GM12878 (cell line): ENCODE measurements at regions not wholly inside any gene's neighbourhood (a gene's known extent, or its start where the extent isn't known, plus 50 kb on each side); places are given as distances from the start of the nearest gene placed in this dataset.

Experiments used
- ATAC-seq: fragments of 200-7000 bp; cut with Tn5 transposase; 3 replicates; pipeline ENCODE4 v1.9.1; 2020; ENCODE audit warnings: mild to moderate bottlenecking, moderate library complexity
- BruUV-seq: library from RNA; stranded (reverse); fragments of 400-500 nt; replicated peaks from 2 replicates; lab custom pipeline; 2021; lab: Mats Ljungman, UMichigan
- CTCF ChIA-PET: fragments of 300-600 bp; sonication (Branson Sonifier 250); formaldehyde crosslinking; extraction: SDS; loops from one replicate; lab custom pipeline; 2021; ENCODE audit warnings: inconsistent platforms; lab: Yijun Ruan, JAX
- POLR2A ChIA-PET: fragments of 350-600 bp; formaldehyde crosslinking; extraction: SDS; loops from one replicate; lab custom pipeline; 2021; ENCODE audit warnings: inconsistent platforms; lab: Charles Lee
- RAD21 ChIA-PET: fragments of 300-600 bp; sonication (Branson Sonifier 250); formaldehyde crosslinking; loops from one replicate; lab custom pipeline; 2023; ENCODE audit warnings: antibody characterized with exemption; ENCODE audit not compliant: unreplicated experiment; lab: Charles Lee
- SMC1A ChIA-PET: fragments of 300-600 bp; sonication (Branson Sonifier 250); formaldehyde crosslinking; loops from one replicate; lab custom pipeline; 2023; ENCODE audit not compliant: unreplicated experiment, uncharacterized antibody; lab: Charles Lee
- DNase-seq: peaks from one replicate; pipeline ENCODE4 v3.0.0-alpha.2; 2011; ENCODE audit warnings: low read depth, low spot score
- FAIRE-seq: peaks from 3 replicates; lab custom pipeline; 2011; peaks lifted over from hg19 to GRCh38; lab: Jason Lieb, UNC
- H2AFZ ChIP-seq: 2 replicates; pipeline ENCODE4 v1.6.0; 2011; ENCODE audit warnings: low read depth, low read length, control low read depth; ENCODE audit not compliant: control insufficient read depth
- H3K27ac ChIP-seq: 2 replicates; pipeline ENCODE4 v1.5.1; 2011; ENCODE audit warnings: control low read depth; ENCODE audit not compliant: control insufficient read depth, insufficient read depth
- H3K27me3 ChIP-seq, 2 experiments: replicated peaks in 1 of 2; 2 replicates each; pipeline versions ENCODE4 v1.6.0 to v1.6.1; 2011; ENCODE audit warnings: low read length in 1 of 2; ENCODE audit not compliant: control insufficient read depth in 2 of 2, insufficient read depth in 2 of 2
- H3K36me3 ChIP-seq, 2 experiments: 2 replicates each; pipeline ENCODE4 v1.5.1; 2011; ENCODE audit warnings: low read length in 1 of 2; ENCODE audit not compliant: control insufficient read depth in 2 of 2, insufficient read depth in 2 of 2
- H3K4me1 ChIP-seq: 2 replicates; pipeline ENCODE4 v1.6.1; 2011; ENCODE audit warnings: mild to moderate bottlenecking, low read length, moderate library complexity, mixed read lengths; ENCODE audit not compliant: control insufficient read depth, insufficient read depth
- H3K4me2 ChIP-seq: 2 replicates; pipeline ENCODE4 v1.6.0; 2011; ENCODE audit warnings: control low read depth; ENCODE audit not compliant: control insufficient read depth, insufficient read depth
- H3K4me3 ChIP-seq: fragments of 200-600 bp; sonication (generic); 2 replicates; pipeline ENCODE4 v1.5.1; 2016
- H3K79me2 ChIP-seq: 2 replicates; pipeline ENCODE4 v1.6.0; 2011; ENCODE audit warnings: low read length; ENCODE audit not compliant: control insufficient read depth, insufficient read depth
- H3K9ac ChIP-seq: 2 replicates; pipeline ENCODE4 v1.8.0; 2011; ENCODE audit warnings: low read length, control low read depth, mixed read lengths; ENCODE audit not compliant: control insufficient read depth, insufficient read depth
- H3K9me3 ChIP-seq: replicated peaks from 3 replicates; pipeline ENCODE4 v1.5.1; 2011; ENCODE audit warnings: mild to moderate bottlenecking, low read length; ENCODE audit not compliant: control insufficient read depth, insufficient read depth
- H4K20me1 ChIP-seq: 2 replicates; pipeline ENCODE4 v1.6.0; 2011; ENCODE audit not compliant: control insufficient read depth, insufficient read depth
- ATF7 ChIP-seq: fragments of 450-650 bp; IDR thresholded peaks from 2 replicates; pipeline ENCODE4 v1.6.1; 2016; ENCODE audit warnings: low read depth, mild to moderate bottlenecking
- BRCA1 ChIP-seq: IDR thresholded peaks from 2 replicates; pipeline ENCODE4 v1.6.1; 2011; ENCODE audit warnings: low read depth, low read length, improper control_type of control experiment
- FOS ChIP-seq: IDR thresholded peaks from 3 replicates; pipeline ENCODE4 v1.6.1; 2011; ENCODE audit warnings: borderline replicate concordance; ENCODE audit not compliant: insufficient read length; ENCODE audit errors: extremely low read depth
- IRF4 ChIP-seq: IDR thresholded peaks from 2 replicates; pipeline ENCODE4 v1.6.1; 2011; ENCODE audit warnings: low read depth, low read length
- MEF2B ChIP-seq: fragments of 450-650 bp; IDR thresholded peaks from 2 replicates; pipeline ENCODE4 v1.6.1; 2018; ENCODE audit warnings: mild to moderate bottlenecking, moderate library complexity; ENCODE audit not compliant: partially characterized antibody, poor library complexity, severe bottlenecking
- POLR2A ChIP-seq: IDR thresholded peaks from 2 replicates; pipeline ENCODE4 v1.6.1; 2011; ENCODE audit warnings: low read depth, mild to moderate bottlenecking, low read length
- POLR2AphosphoS2 ChIP-seq: IDR thresholded peaks from 2 replicates; pipeline ENCODE4 v1.6.1; 2011; ENCODE audit warnings: low read depth, mild to moderate bottlenecking, low read length, improper control_type of control experiment, moderate library complexity
- SIN3A ChIP-seq: IDR thresholded peaks from 2 replicates; pipeline ENCODE4 v1.6.1; 2012; ENCODE audit warnings: low read depth, low read length, improper control_type of control experiment
- SMARCA5 ChIP-seq: fragments of 450-650 bp; IDR thresholded peaks from 2 replicates; pipeline ENCODE4 v1.6.1; 2017; ENCODE audit warnings: mild to moderate bottlenecking
- TBL1XR1 ChIP-seq: IDR thresholded peaks from 2 replicates; pipeline ENCODE4 v1.6.1; 2012; ENCODE audit warnings: low read depth, low read length, improper control_type of control experiment
- WGBS: methylation state at CpG from one replicate; pipeline ENCODE4 v1.1.6; 2016; ENCODE audit warnings: low lambda C conversion rate; ENCODE audit not compliant: insufficient replicate concordance, insufficient coverage; ENCODE audit errors: missing lambda C conversion rate; 5-methylcytosine and 5-hydroxymethylcytosine counted together
- in situ Hi-C: fragments of 300-500 bp; cut with MboI; formaldehyde crosslinking; loops from 9 replicates; pipeline ENCODE4 v1.14.3; 2018; ENCODE audit warnings: mixed read lengths
- intact Hi-C: fragments of 100-400 bp; cut with micrococcal nuclease; formaldehyde crosslinking; loops from one replicate; pipeline ENCODE4 v1.14.2; 2022; ENCODE audit not compliant: unreplicated experiment
- TF ChIP-seq, protein P1 (sequence below): IDR thresholded peaks from 2 replicates; pipeline ENCODE4 v1.6.1; 2012; ENCODE audit warnings: improper control_type of control experiment, low read depth, low read length; ENCODE audit not compliant: insufficient replicate concordance
- TF ChIP-seq, protein P2 (sequence below): fragments of 450-650 bp; IDR thresholded peaks from 2 replicates; pipeline ENCODE4 v1.6.1; 2017; ENCODE audit warnings: borderline replicate concordance
- TF ChIP-seq, protein P3 (sequence below): fragments of 150-350 bp; IDR thresholded peaks from 2 replicates; pipeline ENCODE4 v1.6.1; 2016; ENCODE audit warnings: low read depth, low read length

DNA sequence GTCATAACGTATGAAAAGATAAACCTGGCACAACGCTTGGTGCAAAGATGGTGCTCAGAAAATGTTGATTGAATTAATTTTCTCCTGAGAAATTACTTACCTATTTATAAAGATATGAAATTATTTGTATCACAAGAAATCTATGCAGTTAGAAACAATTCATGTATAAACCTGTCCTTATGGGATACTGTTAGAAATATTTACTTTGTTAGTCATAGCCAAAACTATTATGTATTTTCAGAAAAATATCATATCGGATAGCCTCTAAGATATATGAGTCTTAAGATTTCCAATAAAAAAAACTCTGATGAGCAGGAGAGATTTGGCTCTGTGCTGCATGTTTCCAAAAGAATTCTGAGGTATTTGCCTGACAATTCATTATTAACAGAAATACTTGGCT is 880.7 kb downstream of the LRRTM4 start:
- no peak overlapping the region for H3K4me3 ChIP-seq
- no TSS peak for BruUV-seq
- H3K4me2 ChIP-seq: no peak overlapping the region
- no peaks in the 10 kb centered on the region for H3K79me2 ChIP-seq
- ChIA-PET CTCF (no interaction called here), SMC1A (no interaction called here), RAD21 (no interaction called here), POLR2A (no interaction called here)
- H3K9me3 ChIP-seq: no peaks in the 10 kb centered on the region
- H3K36me3 ChIP-seq: no peaks in the 10 kb centered on the region
- no peak for ATAC-seq
- no peak for TF ChIP-seq MEF2B
- no peak for TF ChIP-seq ATF7
- TF ChIP-seq, protein P1, sequence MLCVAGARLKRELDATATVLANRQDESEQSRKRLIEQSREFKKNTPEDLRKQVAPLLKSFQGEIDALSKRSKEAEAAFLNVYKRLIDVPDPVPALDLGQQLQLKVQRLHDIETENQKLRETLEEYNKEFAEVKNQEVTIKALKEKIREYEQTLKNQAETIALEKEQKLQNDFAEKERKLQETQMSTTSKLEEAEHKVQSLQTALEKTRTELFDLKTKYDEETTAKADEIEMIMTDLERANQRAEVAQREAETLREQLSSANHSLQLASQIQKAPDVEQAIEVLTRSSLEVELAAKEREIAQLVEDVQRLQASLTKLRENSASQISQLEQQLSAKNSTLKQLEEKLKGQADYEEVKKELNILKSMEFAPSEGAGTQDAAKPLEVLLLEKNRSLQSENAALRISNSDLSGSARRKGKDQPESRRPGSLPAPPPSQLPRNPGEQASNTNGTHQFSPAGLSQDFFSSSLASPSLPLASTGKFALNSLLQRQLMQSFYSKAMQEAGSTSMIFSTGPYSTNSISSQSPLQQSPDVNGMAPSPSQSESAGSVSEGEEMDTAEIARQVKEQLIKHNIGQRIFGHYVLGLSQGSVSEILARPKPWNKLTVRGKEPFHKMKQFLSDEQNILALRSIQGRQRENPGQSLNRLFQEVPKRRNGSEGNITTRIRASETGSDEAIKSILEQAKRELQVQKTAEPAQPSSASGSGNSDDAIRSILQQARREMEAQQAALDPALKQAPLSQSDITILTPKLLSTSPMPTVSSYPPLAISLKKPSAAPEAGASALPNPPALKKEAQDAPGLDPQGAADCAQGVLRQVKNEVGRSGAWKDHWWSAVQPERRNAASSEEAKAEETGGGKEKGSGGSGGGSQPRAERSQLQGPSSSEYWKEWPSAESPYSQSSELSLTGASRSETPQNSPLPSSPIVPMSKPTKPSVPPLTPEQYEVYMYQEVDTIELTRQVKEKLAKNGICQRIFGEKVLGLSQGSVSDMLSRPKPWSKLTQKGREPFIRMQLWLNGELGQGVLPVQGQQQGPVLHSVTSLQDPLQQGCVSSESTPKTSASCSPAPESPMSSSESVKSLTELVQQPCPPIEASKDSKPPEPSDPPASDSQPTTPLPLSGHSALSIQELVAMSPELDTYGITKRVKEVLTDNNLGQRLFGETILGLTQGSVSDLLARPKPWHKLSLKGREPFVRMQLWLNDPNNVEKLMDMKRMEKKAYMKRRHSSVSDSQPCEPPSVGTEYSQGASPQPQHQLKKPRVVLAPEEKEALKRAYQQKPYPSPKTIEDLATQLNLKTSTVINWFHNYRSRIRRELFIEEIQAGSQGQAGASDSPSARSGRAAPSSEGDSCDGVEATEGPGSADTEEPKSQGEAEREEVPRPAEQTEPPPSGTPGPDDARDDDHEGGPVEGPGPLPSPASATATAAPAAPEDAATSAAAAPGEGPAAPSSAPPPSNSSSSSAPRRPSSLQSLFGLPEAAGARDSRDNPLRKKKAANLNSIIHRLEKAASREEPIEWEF: no peak
- no peak for TF ChIP-seq TBL1XR1
- no peak for TF ChIP-seq POLR2AphosphoS2
- no peak for TF ChIP-seq IRF4
- TF ChIP-seq, protein P2, sequence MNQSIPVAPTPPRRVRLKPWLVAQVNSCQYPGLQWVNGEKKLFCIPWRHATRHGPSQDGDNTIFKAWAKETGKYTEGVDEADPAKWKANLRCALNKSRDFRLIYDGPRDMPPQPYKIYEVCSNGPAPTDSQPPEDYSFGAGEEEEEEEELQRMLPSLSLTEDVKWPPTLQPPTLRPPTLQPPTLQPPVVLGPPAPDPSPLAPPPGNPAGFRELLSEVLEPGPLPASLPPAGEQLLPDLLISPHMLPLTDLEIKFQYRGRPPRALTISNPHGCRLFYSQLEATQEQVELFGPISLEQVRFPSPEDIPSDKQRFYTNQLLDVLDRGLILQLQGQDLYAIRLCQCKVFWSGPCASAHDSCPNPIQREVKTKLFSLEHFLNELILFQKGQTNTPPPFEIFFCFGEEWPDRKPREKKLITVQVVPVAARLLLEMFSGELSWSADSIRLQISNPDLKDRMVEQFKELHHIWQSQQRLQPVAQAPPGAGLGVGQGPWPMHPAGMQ: no peak
- TF ChIP-seq FOS: no peak
- TF ChIP-seq POLR2A: no peak
- no peak for TF ChIP-seq SMARCA5
- no peak for TF ChIP-seq SIN3A
- no peak for TF ChIP-seq BRCA1
- TF ChIP-seq, protein P3, sequence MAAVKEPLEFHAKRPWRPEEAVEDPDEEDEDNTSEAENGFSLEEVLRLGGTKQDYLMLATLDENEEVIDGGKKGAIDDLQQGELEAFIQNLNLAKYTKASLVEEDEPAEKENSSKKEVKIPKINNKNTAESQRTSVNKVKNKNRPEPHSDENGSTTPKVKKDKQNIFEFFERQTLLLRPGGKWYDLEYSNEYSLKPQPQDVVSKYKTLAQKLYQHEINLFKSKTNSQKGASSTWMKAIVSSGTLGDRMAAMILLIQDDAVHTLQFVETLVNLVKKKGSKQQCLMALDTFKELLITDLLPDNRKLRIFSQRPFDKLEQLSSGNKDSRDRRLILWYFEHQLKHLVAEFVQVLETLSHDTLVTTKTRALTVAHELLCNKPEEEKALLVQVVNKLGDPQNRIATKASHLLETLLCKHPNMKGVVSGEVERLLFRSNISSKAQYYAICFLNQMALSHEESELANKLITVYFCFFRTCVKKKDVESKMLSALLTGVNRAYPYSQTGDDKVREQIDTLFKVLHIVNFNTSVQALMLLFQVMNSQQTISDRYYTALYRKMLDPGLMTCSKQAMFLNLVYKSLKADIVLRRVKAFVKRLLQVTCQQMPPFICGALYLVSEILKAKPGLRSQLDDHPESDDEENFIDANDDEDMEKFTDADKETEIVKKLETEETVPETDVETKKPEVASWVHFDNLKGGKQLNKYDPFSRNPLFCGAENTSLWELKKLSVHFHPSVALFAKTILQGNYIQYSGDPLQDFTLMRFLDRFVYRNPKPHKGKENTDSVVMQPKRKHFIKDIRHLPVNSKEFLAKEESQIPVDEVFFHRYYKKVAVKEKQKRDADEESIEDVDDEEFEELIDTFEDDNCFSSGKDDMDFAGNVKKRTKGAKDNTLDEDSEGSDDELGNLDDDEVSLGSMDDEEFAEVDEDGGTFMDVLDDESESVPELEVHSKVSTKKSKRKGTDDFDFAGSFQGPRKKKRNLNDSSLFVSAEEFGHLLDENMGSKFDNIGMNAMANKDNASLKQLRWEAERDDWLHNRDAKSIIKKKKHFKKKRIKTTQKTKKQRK: no peak
- in situ Hi-C loops (no loop called here), intact Hi-C loops (no loop called here)
- H2AFZ ChIP-seq: no peak overlapping the region
- DNase-seq: no peak
- H3K9ac ChIP-seq: no peak overlapping the region
- no peaks in the 10 kb centered on the region for H4K20me1 ChIP-seq
- WGBS: 5% methylated on average over 3 of the region's 3 CpGs
- no peak for FAIRE-seq
- H3K4me1 ChIP-seq: no peaks in the 10 kb centered on the region
- H3K27ac ChIP-seq: no peak overlapping the region
- H3K27me3 ChIP-seq: no peaks in the 10 kb centered on the region
